ENCODE measurements at regions not wholly inside any gene's neighbourhood (a gene's known extent, or its start where the extent isn't known, plus 50 kb on each side); places are given as distances from the start of the nearest gene placed in this dataset.

- no peak for DNase-seq (ENCODE audit: low read depth)
- TF ChIP-seq, protein P1, sequence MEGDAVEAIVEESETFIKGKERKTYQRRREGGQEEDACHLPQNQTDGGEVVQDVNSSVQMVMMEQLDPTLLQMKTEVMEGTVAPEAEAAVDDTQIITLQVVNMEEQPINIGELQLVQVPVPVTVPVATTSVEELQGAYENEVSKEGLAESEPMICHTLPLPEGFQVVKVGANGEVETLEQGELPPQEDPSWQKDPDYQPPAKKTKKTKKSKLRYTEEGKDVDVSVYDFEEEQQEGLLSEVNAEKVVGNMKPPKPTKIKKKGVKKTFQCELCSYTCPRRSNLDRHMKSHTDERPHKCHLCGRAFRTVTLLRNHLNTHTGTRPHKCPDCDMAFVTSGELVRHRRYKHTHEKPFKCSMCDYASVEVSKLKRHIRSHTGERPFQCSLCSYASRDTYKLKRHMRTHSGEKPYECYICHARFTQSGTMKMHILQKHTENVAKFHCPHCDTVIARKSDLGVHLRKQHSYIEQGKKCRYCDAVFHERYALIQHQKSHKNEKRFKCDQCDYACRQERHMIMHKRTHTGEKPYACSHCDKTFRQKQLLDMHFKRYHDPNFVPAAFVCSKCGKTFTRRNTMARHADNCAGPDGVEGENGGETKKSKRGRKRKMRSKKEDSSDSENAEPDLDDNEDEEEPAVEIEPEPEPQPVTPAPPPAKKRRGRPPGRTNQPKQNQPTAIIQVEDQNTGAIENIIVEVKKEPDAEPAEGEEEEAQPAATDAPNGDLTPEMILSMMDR (IDR thresholded peaks at IDR 0.05; ENCODE audit: low read depth, low read length, missing control alignments) = no peak
- H3K4me3 ChIP-seq (ENCODE audit: low read depth, low read length) = no peak overlapping the region
These were observed 520.1 kb downstream of the BCL11A start for GRCh38 chr2:60033325-60033724.

- no peak for DNase-seq (ENCODE audit: low read depth)
- no peak overlapping the region for H3K4me3 ChIP-seq (ENCODE audit: low read depth, low read length)
- TF ChIP-seq, protein P1 (IDR thresholded peaks at IDR 0.05; ENCODE audit: low read depth, low read length, missing control alignments) = no peak
These were observed 523.9 kb downstream of the BCL11A start for GRCh38 chr2:60029566-60029883.

DNA sequence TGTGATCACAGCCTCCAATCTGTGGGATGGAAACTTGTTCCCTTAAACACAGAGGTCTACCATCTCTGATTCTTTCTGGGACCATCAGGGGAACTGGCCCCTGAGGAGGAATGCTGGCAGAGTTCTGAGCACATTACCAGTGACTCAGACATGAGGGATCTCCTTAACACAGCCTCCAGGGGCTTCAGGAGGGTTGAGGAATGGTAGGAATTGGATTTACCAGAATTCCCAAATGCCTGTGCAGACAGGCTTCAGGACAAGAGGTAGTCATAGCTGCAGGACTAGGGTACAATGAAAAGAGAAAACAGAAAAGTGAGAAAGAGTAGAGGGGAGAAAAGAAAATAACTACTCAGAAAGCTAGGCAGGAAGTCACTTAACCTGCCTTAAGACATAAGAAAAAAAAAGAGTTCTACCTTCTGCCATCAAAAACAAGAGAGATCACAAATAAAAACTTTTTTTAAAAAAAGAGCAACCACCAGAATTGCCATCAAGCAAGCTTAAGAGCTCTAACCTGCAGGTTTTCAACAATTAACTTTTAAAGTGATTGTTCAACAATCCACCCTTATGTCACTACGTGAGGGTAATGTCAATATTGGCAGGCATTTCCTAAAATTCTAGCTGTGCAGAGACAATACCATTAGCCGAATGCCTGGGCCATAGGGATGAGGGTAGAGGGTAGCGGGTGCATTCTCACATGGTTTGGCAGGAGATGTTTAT, 524.4 kb downstream of the BCL11A start:
- TF ChIP-seq, protein P1 (IDR thresholded peaks at IDR 0.05; ENCODE audit: low read depth, low read length, missing control alignments) = no peak
- H3K4me3 ChIP-seq (ENCODE audit: low read depth, low read length) = no peak overlapping the region
- no peak for DNase-seq (ENCODE audit: low read depth)

GRCh38 chr2:60025496-60025895, 528.0 kb downstream of the BCL11A start:
- H3K4me3 ChIP-seq (ENCODE audit: low read depth, low read length) = no peak overlapping the region
- TF ChIP-seq, protein P1 (IDR thresholded peaks at IDR 0.05; ENCODE audit: low read depth, low read length, missing control alignments) = no peak
- no peak for DNase-seq (ENCODE audit: low read depth)

DNA sequence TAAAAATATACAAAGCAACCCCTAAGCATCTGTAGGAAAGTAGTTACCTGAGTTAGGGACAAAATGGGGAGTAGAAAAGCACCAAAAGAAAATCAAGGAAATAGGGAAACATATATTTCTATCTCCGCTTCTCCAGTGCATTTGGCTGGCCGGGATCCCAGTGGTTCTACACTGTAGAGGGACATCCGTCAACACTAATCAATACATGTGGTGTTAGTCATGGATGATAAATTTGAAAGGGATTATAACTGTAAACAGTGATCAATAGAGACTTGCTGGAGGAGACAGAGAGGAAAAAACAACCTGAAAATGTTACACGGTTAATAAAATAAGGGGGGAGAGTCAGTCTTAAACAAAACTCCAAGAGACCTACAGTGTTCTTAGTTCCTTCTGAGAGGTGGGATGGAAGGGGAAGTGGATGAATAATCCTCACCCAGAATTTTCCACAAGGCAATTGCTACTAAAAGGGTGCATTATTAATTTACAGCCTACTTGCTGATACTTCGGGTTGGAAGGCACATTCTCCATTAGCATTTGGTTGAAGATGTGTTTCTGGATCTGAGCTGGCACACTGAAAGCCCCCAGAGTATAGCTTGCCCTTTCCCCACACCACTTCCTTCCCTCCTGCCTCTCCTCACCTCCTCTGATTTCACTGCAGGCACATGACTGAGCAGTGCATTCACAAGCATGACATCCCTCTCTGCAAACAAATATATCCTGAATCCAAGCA, 530.0 kb downstream of the BCL11A start:
- no peak overlapping the region for H3K4me3 ChIP-seq (ENCODE audit: low read depth, low read length)
- TF ChIP-seq, protein P1 (IDR thresholded peaks at IDR 0.05; ENCODE audit: low read depth, low read length, missing control alignments) = no peak
- no peak for DNase-seq (ENCODE audit: low read depth)

DNA sequence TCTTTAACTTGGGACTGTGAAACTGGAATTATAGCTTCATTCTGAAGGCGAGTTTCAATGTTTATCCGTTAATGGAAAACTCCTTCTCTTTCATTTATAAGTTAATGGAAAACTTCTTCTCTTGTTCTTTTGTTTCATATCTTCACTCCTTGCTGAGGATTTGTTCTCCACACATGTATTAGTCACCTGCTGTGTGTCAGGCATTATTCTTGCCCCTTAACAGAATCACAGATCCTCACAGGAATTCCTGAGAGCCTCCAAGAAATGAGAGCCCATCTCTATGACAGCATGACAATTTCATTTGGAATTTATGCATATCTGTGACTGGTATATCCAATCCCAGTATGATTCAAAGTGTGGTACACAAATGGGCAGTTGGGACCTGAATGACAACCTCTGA, 545.8 kb downstream of the BCL11A start:
- TF ChIP-seq, protein P1 (IDR thresholded peaks at IDR 0.05; ENCODE audit: low read depth, low read length, missing control alignments) = no peak
- no peak overlapping the region for H3K4me3 ChIP-seq (ENCODE audit: low read depth, low read length)
- DNase-seq (ENCODE audit: low read depth) = no peak

DNA sequence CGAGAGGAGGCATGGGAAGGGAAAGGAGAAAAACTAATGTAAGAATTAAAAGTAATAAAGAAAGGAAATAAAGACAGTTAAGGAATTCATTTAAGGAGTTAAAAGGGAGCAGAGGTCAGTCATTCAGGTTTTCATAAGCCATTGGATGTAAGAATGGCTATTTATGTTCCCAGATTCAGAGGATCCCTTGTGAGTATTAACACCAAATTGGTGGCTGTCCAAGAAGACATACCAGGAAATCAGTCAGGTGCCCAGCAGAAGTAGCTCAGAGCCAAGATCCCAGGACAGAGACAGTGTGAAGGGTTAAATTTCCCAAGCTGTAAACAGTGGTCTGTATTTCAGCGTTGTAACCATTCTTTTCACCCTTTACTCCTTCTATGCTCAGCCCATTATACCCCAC, 550.4 kb downstream of the BCL11A start:
- TF ChIP-seq, protein P1 (IDR thresholded peaks at IDR 0.05; ENCODE audit: low read depth, low read length, missing control alignments) = no peak
- H3K4me3 ChIP-seq (ENCODE audit: low read depth, low read length) = no peak overlapping the region

More for the DNA sequence above, 550.4 kb downstream of the BCL11A start:
- no peak for DNase-seq (ENCODE audit: low read depth)
